GM18861 (cell line): ENCODE measurements at regions not wholly inside any gene's neighbourhood (a gene's known extent, or its start where the extent isn't known, plus 50 kb on each side); places are given as distances from the start of the nearest gene placed in this dataset.
"Not testable (repeated sequence)": the region's sequence is repeated elsewhere in the genome, so short reads cannot be mapped to it uniquely, and the experiment has no call there.

Experiments
- ATAC-seq: cut with Tn5 transposase; IDR thresholded peaks from one replicate; pipeline ENCODE4 v1.9.1; 2021; ENCODE audit not compliant: unreplicated experiment

DNA sequence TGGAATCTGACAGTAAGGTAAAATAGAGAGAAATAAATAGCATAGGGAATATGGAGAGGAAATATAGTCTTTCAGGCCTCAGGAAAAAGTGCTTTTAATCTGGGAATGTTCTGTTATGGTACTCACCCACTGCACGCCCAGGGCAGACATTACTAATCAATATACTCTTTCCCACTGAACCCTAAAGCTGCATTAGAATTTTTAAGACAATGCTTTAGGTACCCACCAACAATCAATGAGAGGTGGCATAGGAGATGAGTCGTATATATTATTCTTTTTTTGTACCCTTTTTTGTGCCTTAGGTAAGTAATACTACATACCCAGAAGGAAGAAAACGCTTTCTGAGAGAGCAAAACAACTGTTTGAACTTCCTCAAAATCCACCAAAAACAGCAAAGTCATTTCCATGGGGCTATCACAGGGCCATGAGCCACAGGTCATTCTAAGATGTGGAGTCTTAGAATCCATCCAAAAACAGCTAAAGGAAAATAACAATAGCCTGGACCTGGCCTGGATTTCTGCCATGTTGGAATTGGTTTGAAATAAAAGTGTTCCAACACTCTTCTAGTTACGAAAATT, 542.1 kb downstream of the XYLT1 start:
- ATAC-seq, result no peak

DNA sequence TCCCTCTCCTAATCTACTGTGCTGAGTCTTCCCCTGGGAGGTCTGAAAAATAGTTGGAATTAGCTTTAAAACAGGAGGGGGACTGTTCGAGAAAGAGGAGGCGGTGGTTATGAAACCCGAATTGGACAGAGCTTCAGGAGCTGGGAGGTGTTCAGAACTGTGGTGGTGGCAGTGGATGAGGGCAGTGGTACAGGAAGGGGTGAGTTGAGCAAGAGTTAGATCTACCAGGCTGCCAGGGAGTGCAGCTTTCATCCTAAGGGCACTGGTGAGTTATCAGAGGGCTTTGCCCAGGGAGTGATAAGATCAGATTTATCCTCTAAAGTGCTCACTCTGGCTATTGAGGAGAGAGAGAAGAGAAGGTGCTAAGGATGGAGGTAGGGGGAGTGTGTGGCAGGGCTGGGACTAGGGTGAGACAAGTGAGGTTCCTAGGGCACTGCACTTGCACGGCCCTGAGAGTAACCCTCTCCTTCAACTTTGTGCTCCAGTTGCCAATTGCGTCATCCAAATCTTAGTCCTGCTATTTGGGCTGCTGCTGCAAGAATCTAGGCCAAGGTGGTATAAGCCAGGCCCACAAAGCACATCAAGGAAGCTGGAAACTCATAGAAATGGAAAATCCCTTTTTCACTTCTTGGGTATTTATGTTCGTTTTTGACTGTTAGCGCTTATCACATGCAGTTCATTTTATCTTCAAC, 540.3 kb downstream of the XYLT1 start:
- ATAC-seq, result no peak

DNA sequence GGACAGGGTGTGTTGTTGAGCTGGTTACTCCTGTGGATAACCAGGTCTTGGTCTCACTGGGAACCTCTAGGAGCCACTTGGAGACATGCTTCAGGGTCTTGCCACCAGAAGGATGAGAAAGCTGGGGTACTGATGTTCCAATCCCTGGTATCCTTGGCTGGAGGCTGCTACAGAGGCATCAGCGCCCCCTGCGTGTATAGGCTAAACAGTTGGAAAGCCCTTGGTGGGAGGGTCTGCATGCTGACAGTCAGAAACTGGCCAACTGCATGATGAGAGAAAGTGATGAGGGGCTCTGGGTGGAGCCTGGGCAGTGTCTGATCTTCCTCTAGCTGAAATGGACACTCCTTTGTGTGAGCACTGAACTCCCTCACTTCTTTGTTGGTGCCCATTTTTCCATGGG, 536.9 kb downstream of the XYLT1 start:
- ATAC-seq, result no peak

DNA sequence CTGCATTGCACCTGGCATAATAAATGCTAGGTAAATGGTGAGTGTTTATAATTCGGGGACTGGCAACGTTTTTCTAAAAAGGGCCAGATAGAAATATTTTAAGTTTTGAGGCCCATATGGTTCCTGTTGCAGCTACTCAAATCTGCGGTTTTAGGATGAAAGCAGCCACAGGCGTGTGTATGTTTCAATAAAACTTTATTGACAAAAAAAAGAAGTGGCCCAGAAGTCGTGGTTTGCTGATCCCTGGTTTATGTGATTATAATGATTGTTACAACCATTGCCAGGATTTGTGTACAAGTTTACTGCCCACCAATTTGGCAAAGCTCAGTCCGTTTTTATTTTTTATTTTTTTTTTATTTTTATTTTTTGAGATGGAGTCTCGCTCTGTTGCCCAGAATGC, 536.1 kb downstream of the XYLT1 start:
- no peak for ATAC-seq

DNA sequence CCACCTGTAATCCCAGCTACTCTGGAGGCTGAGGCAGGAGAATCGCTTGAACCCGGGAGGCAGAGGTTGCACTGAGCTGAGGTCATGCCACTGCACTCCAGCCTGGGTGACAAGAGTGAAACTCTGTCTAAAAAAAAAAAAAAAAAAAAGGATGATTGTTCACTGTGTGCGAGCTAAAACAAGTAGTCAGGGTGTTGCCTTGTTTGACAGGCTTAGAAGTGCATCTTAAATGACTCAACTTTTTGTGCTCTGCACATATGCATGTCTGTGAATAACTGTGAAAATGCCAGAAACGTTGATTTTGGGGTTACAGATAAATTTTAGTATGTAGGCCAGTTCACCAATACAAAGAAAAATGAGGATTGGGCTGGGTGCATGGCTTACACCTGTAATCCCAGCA, 534.9 kb downstream of the XYLT1 start:
- ATAC-seq, result not testable (repeated sequence)

DNA sequence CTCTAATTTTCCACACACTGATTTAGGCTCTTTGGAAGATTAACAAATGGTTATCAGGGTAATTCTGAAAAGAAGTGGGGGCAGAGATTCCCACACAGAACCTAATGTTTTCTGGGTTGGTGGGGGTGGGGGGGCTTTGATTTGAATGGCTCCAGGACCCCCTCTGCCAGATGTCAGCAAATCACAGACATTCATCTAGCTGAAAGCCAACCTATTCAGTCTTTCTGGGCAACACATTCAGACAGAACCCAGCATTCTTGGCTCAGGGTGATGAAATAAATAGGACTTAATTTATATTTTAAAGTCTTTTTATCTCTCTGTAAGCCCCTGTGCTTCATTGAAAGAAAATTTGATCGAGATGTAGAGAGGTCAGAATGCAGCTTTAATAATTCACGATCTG, 533.2 kb downstream of the XYLT1 start:
- ATAC-seq, result no peak

DNA sequence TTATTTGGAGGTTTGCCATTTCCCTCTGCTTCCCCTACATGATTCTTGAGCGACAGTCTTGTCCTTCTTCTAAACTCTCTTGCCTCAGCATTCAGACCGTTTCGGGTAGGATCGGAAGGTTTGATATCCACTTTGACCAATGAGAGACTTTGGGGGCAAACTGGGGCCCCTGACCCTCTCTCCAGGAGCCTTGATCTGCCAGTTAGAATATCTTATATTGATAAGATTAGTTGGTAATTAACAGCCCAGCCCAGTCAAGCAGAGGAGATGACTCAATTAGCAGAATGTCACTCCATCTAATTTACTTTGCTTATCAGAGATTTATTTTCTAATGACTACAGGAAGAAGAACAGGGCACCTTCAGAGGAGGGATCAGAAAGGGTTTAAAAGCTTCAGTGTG, 532.8 kb downstream of the XYLT1 start:
- no peak for ATAC-seq

DNA sequence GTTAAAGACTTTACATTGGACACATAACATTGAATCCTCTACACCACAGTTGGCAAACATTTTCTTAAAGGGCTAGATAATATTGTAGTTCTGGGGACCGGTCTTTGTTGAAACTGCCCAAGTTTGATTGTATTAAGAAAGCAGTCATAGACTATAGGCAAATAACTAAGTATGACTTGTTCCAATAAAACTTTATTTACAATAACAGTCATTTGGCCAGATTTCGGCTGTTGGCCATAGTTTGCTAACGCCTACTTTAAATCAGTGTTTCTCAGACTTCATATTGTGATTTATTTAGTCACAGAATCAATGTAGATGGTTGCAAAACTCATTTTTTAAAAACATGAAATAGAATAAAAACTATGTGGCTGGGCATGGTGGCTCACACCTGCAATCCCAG, 531.8 kb downstream of the XYLT1 start:
- ATAC-seq, result no peak

DNA sequence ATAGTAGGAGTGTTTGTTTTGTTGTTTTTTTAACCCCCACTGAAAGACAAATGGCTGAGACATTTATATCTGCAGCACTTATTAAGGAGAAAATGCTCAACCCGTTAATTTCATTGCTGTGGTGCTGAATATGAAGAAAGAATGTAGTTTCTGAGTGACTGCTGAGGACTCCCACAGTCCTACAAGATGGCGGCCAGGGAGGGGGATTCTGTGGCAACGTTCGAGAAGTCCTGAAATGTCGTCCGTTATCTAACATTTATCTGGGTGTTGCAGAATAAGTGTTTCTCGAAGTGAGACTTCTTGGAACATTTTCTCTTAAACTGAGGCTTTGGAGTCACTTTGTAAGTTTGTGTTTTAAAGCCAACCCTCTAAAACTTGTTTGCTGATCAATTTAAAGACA, 530.4 kb downstream of the XYLT1 start:
- ATAC-seq, result no peak

DNA sequence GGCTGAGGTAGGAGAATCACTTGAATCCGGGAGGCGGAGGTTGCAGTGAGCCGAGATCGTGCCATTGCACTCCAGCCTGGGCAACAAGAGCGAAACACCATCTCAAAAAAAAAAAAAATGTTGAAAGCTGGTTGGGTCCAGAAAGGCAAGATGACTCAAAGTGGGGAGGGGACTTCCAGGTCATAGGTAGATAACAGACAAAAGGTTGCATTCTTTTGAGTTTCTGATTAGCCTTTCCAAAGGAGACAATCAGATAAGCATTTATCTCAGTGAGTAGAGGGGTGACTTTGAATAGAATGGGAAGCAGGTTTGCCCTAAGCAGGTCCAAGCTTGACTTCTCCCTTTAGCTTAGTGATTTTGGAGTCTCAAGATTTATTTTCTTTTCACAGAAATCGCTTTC, 527.9 kb downstream of the XYLT1 start:
- ATAC-seq, result not testable (repeated sequence)

DNA sequence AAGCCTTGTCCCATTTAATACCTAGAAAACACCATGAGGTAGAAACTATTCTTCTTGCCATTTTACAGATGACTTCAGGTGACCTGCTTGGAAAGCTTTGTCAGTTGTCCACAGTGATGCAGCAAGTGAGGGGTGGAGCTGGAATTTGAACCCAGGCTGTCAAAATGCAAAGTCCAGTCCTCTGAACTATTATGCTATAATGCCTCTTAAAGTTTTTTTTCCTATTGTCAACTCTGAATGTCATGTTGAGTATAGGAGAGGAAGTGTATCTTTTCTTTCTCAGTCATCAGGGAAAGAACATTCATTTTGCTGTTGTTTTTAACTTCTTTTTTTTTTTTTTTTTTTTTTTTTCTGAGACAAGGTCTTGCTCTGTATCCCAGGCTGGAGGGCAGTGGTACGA, 525.6 kb downstream of the XYLT1 start:
- ATAC-seq, result no peak

DNA sequence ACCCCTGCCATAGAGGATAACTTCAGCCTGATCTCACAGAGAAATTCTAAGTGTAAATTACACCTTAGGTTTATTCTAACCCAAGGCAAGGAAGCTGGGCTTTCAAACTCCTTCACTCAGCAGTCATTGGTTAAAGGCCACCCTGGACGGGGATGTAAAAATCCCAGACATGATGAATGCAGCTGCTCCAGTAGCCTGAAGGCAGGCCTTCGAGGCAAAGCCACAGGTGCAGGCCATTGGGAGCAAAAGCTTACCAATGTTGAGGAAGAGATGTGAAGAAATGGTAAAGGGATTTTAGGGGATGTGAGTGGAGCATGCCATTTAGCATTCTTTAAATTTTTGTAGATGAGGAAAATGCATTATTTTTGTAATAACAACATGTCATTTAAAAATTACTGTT, 514.4 kb downstream of the XYLT1 start:
- ATAC-seq, result no peak

DNA sequence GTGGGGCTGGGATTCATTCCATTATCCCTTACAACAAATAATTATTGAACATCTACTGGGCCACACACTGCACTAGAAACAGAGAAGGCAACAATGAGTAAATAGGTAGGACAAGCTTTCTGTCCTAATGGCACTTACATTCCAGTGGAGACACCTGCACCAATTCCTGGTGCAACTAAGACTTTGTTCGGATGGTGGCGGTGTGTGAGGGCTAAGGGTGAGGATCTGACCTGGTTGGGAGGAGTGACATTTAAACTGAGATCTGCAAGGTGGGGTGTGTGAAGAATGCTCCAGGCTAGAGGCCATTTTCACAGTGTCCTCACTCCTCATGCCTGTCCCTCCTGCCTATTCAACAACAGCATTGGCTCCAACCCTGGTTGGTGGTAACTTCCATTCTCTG, 510.0 kb downstream of the XYLT1 start:
- ATAC-seq, result no peak

DNA sequence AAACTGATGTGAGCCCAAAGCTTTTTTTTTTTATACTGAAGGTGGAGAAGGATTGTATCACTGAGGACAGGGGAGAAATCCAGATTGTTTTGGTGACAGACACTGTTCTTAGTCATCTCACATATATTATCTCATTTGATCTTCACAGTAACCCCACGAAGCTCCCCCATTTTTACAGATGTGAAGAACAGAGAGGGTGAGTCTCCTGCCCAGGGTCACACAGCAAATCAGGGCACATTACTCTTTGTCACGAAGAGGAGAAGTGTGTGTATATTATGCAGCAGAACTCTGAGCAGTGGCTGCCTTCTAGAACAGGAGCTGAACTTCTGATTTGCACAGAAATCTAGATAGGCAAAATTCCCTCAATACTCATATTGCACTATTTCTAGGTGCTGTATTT, 504.3 kb downstream of the XYLT1 start:
- no peak for ATAC-seq

DNA sequence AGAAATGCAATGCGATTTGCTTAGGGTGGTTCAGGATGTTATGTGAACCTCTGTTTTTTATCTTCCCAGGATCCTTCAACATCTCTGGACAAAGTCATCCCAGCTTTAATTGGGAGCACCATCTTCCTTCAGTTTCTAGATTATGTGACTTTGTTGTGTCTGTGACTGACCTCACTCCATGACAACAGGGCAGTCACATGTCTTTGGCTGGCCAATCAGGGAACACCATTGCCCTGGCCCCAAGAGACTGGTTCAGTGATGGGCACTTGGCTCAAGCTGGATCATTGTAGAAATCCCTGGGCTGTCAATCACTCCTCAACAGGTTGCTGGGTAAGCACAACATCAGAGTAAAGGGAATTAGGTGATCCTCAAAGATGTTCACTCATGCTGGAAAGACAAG, 499.7 kb downstream of the XYLT1 start:
- no peak for ATAC-seq

DNA sequence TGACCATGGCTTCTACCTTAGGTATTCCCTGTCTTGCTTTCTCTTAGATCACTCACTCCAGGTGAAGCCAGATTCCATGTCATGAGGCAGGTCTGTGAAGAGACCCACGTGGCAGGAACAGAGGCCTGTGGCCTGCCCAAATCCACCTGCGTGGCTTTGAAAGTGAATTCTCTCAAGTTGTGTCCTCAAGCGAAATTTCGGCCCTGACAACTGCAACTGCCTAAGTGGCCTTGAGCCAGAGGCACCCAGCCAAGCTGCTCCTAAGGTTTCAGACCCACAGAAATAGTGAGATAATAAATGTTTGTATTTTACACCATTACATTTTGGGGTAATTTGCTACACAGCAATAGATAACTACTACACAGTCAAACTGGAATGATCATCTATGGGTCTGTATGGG, 497.9 kb downstream of the XYLT1 start:
- no peak for ATAC-seq

DNA sequence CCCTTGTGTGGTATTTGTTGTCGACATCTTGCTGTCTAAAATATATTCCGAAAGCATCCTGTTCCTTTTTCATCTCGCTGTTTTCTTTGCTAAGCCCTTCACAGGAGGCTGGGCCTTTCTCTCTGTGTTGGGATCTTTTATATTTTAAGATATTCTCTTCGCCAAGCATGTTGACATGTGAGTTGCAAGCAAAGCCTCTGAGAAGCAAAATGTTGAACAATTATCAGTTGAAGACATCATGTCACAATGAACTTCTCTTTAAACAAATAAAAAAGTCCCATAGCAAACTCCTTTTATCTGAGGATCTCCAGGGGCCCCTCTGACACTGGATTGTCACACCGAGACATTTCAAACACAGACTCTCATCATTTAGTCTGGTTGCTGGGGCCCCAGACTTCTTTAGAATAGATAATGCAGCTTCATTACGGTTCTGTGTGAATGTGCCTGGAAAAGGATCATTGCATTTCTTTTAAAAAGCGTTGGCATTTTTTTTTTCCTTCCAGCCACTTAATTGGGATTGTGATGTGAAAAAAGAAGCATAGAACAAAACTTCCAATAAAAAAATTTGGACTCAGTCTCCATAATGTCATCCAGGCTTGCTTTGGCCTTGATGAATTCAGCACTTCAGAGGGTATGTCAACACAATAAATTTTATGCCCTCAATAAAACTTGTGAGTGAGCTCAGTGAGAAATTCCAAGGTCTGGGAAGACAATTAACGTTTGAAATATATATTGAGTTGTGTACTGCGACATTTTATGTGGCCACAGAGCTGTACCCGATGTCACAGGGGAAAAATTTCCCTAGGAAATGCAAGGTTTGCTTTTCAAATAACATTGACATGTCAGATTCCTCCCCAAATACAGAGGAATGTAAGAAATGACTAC, 496.8 kb downstream of the XYLT1 start:
- no peak for ATAC-seq

DNA sequence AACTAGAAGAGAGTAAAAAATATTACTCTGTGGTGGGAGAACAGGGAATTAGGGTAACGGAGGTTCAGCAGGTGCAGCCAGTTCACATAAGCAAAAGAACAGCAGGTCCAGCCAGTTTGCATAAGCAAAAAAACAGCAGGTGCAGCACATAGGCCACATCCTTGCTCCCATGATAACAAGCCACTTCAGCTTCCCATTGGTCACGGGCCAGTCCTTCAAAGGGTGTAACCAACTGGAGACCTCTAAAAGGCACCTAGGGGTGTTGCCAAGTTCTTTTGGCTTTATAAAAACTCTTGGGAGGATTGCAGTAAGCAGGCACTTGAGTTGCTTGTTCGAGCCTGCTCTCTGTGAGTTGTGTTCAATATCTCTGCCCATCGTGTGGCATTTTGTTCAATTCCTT, 488.1 kb downstream of the XYLT1 start:
- ATAC-seq, result no peak

DNA sequence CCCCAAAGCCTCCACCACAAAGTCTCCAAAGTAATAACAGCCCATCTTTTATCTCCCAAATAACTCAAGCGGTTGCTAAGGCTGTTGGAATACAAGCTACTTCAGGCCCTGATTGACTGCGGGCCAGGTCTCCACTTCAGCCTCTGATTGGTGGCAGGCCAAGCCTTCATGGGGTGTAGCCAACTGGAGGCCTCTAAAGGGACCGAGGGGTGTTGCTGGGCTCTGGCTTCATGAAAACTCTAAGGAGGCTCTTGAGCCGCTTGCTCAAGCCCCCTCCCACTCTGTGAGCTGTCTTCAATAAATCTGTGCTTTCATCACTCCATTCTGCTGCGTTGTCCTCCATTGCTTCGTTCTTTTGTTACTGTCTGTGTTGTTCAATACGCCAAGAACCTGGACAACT, 487.2 kb downstream of the XYLT1 start:
- ATAC-seq, result no peak

DNA sequence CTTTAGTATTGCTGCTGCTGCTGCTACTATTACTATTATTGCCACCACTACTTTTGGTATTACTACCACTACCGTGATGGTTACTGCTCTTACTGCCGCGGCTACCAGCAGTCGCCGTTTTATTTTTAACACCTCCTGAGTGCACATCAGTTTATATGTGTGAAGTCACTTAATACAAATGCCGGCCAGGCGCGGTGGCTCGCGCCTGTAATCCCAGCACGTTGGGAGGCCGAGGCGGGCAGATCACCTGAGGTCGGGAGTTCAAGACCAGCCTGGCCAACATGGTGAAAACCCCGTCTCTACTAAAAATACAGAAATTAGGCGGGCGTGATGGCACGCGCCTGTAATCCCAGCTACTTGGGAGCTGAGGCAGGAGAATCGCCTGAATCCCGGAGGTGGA, 486.7 kb downstream of the XYLT1 start:
- ATAC-seq, result not testable (repeated sequence)

DNA sequence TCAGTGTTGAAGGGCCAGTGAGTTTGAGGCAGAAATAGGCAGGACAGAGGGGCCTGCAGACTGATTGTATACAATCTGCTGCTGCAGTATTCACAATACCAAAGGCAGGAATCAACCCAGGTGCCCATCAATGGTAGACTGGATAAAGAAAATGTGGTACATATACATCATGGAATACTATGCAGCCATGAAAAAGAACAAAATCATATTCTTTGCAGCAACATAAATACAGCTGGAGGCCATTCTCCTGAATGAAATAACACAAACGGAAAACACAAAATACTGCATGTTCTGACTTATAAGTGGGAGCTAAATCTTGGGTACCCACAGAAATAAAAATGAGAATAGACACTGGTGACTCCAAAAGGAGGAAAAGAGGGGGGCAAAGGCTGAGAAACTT, 485.1 kb downstream of the XYLT1 start:
- ATAC-seq, result no peak

DNA sequence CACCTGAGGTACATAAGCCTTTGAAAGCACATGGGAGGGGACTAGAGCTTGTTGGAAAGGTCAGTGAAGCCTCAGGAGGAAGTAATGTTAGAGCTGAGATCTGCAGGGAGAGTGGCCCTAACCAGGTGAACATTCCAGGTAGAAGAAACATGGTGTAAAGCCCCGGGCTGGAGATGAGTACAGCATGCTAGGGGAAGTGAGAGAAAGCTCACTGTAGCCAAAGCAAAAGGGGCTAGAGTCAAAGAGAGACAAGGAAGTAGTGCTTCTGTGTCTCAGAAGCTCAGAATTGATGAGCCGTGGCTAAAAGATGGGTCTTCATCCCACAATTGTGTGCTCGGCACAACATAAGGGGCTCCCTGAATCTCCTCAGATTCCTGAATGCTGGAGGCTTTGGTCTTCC, 481.8 kb downstream of the XYLT1 start:
- no peak for ATAC-seq
